OCI-LY1 (cell line): ENCODE measurements at regions not wholly inside any gene's neighbourhood (a gene's known extent, or its start where the extent isn't known, plus 50 kb on each side); places are given as distances from the start of the nearest gene placed in this dataset.

ENCODE experiments used
- EZH2 ChIP-seq: fragments of 200-600 bp; sonication (generic), shearing (Covaris generic); IDR thresholded peaks from 2 replicates; pipeline ENCODE4 v1.8.0; 2017; ENCODE audit warnings: borderline replicate concordance, mixed run types, mild to moderate bottlenecking, antibody characterized with exemption, low read length, moderate library complexity, mixed read lengths
- TF ChIP-seq, protein P1 (sequence below): fragments of 200-600 bp; sonication (generic), shearing (Covaris generic); IDR thresholded peaks from 2 replicates; pipeline ENCODE4 v1.5.1; 2017; ENCODE audit warnings: mild to moderate bottlenecking, antibody characterized with exemption, low read length, moderate library complexity, mixed read lengths

GRCh38 chr3:6439824-6440223 lies 421.1 kb upstream of the GRM7 start:
- TF ChIP-seq, protein P1, sequence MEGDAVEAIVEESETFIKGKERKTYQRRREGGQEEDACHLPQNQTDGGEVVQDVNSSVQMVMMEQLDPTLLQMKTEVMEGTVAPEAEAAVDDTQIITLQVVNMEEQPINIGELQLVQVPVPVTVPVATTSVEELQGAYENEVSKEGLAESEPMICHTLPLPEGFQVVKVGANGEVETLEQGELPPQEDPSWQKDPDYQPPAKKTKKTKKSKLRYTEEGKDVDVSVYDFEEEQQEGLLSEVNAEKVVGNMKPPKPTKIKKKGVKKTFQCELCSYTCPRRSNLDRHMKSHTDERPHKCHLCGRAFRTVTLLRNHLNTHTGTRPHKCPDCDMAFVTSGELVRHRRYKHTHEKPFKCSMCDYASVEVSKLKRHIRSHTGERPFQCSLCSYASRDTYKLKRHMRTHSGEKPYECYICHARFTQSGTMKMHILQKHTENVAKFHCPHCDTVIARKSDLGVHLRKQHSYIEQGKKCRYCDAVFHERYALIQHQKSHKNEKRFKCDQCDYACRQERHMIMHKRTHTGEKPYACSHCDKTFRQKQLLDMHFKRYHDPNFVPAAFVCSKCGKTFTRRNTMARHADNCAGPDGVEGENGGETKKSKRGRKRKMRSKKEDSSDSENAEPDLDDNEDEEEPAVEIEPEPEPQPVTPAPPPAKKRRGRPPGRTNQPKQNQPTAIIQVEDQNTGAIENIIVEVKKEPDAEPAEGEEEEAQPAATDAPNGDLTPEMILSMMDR: no peak
- no peak for TF ChIP-seq EZH2
